Loucy (cell line): ENCODE measurements at regions not wholly inside any gene's neighbourhood (a gene's known extent, or its start where the extent isn't known, plus 50 kb on each side); places are given as distances from the start of the nearest gene placed in this dataset.

Experiments
- CTCF ChIP-seq: fragments of 200-600 bp; sonication (generic); conservative IDR thresholded peaks from 2 replicates; pipeline ENCODE4 v1.5.1; 2014; ENCODE audit warnings: mild to moderate bottlenecking, antibody characterized with exemption, low read length
- EZH2phosphoT487 ChIP-seq: fragments of 200-600 bp; IDR thresholded peaks from 2 replicates; pipeline ENCODE4 v1.6.1; 2018; ENCODE audit warnings: antibody characterized with exemption, mild to moderate bottlenecking, moderate library complexity, borderline replicate concordance

GRCh38 chr18:71597219-71597618, 946.9 kb downstream of the CBLN2 start:
- no peak for TF ChIP-seq CTCF
- no peak for TF ChIP-seq EZH2phosphoT487
